ENCODE measurements at regions not wholly inside any gene's neighbourhood (a gene's known extent, or its start where the extent isn't known, plus 50 kb on each side); places are given as distances from the start of the nearest gene placed in this dataset.
A peak's percentile ranks its signal among the peaks of the same experiment; 100 is the strongest.
"Not testable (repeated sequence)": the region's sequence is repeated elsewhere in the genome, so short reads cannot be mapped to it uniquely, and the experiment has no call there.

GRCh38 chr12:78489990-78490389 lies 374.6 kb upstream of the SYT1 start:
- no peak for DNase-seq (ENCODE audit: low spot score)
- ATAC-seq: no peak

GRCh38 chr12:78490861-78491260 lies 373.7 kb upstream of the SYT1 start:
- ATAC-seq (no peak), DNase-seq (ENCODE audit: low spot score) (no peak)

DNA sequence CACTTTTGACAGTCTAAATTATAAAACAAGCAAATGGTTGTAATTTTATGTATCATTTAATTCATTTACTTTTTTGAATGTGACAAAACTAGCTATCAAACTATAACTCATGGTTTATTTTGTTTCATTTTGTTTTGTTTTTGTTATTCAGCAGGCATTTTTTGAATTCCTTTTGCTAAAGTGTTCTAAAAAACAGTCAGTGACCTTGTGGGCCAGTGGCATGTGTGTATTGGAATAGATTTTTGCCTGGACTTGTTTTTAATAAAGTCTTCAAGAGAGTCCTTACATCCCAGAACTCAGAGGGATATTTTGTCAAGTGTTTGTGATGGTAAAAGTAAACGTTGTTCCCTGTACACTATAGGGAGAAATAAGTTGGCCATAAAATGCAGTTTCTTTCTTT lies 369.7 kb upstream of the SYT1 start:
- ATAC-seq (no peak), DNase-seq (ENCODE audit: low spot score) (no peak)

GRCh38 chr12:78501825-78502224 lies 362.7 kb upstream of the SYT1 start:
- no peak for DNase-seq (ENCODE audit: low spot score)
- ATAC-seq: no peak

DNA sequence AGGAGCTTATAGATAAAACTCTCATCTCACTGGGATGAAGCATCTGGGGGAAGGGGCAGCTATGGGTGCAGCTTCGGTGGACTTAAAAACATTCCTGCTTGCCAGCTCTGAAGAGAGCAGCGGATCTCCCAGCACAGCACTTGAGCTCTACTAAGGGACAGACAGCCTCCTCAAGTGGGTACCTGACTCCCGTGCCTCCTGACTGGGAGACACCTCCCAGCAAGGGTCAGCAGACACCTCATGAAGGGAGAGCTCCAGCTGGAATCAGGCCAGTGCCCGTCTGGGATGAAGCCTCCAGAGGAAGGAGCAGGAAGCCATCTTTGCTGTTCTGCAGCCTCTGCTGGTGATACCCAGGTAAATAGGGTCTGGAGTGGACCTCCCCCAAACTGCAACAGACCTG lies 345.2 kb upstream of the SYT1 start:
- no peak for ATAC-seq
- DNase-seq (ENCODE audit: low spot score): no peak

DNA sequence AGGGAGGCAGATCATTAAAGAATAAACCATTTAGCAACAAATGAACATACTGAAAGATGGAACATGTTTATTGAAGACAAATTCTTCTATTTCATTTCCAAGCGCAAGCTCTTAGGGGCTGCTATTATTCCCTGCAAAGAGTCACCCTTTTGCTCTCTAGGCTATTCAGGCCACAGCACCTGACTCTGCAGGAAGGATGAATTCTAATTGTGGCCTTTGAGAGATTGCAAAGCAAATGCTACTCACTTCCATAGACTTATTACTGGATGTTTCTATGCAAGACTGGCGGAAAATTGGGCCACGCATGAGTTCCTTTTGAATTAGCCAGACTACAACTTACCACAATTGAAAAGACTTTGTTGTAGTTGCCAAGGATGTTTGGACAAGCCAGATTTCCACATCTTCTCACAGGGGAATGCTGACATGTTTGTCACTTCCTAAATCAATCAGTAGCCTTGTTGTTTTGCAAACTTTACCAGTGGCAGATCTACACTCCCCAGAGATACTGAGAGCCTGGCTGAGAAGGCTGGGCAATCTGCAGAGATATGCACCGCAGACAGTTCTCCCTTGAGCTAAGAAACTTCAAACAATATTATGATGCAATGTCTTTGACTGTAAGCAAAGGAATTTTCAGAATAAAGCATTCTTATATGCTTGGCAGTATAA lies 334.3 kb upstream of the SYT1 start:
- ATAC-seq (no peak), DNase-seq (ENCODE audit: low spot score) (no peak)

DNA sequence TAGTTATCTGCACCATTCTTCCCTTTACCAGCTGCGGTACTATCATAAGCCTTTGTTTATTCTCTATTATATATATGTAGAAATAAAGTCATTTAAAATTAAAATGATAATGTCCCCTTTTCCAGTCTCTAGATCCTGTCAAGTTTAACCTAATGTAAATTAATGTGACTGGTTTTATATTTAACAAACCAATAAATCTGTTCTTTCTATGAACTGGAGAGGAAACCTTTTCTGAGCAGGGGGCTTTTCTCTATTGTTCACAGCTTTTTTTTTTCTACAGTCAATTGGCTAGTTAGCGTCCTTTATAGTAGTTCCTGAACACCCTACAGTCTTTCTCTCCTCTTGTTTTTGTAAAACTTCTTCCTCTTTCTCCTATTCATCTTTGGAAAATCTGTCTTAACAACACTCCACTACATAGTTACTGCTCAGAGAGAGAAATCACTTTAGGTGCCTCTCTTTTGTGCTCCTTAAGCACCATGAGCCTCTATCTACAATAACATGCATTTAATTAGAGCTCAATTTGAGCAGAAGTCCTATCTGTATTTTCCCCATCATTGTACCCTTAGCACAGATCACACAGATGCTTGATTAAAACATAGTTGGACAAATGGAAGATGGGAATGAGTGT lies 332.6 kb upstream of the SYT1 start:
- DNase-seq (ENCODE audit: low spot score): no peak
- no peak for ATAC-seq

DNA sequence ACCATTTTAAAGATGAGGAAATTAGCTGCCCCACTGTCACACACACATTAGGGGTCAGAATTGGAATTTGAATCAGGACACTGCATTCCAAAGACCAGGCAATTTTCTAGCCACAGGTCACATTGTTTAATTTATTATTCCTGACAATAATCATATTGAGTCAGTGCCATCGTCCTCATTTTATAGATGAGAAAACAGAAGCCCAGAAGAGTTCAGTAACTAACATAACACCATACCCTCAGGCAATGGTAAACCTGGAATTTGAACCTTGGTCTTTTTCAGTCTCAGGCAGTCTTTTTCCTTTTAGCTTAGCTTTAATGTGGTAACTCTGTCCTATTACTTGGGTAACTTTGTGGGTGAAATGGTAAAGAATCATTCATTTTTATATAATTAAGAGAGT lies 330.3 kb upstream of the SYT1 start:
- no peak for ATAC-seq

DNA sequence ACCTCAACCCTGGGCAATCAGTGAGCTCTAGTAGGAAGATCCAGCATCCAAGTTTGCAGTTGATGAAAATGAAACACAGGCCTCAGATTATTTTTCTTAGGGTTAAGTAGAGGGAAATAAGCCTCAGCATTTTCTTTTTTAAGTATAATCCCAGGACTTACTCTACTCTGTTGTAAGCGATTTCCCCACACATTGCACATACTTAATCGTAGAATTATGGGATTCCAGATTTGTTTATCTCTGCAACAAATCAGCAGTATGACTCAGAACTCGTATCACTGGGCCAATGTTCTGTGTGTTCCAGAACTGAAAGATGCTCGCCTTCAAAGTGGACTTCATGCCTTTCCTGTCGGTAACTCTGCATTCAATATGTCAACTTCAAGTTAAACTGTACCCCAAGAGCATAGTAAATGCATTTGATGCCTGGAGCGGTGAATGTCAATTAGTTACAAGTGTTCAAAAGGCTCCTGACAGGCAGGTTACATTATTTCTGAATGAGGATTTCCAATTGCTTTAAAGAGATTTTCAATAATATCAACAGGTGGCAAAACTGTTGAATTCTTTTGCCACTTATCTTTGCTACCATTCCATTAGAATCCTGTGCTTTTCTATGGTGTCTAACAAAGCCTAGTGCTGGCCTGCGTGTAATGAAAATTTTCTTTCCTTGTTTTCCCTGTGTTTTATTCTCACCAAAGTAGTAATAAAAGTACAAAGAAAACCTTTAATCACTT lies 323.8 kb upstream of the SYT1 start:
- DNase-seq (ENCODE audit: low spot score) (no peak), ATAC-seq (no peak)

More for the DNA sequence above, 330.3 kb upstream of the SYT1 start:
- no peak for DNase-seq (ENCODE audit: low spot score)

DNA sequence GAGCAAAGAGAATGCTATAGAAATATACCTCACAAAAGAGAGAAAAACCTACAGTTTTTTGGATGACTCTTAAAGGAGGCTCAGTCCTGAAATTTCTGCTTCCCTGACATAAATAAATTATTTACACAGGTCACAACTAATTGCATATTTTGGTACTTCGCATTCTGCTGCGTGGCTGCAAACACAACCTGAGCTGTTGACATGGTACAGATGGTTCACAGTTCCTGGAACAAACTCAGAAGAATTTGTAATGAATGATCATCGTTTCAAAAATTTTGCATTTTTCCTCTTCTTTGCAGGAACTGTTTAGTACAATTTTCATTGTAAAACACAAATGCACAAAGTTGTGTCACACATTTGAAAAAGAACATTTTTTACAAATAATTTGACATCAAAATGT lies 313.7 kb upstream of the SYT1 start:
- no peak for DNase-seq (ENCODE audit: low spot score)
- ATAC-seq: no peak

DNA sequence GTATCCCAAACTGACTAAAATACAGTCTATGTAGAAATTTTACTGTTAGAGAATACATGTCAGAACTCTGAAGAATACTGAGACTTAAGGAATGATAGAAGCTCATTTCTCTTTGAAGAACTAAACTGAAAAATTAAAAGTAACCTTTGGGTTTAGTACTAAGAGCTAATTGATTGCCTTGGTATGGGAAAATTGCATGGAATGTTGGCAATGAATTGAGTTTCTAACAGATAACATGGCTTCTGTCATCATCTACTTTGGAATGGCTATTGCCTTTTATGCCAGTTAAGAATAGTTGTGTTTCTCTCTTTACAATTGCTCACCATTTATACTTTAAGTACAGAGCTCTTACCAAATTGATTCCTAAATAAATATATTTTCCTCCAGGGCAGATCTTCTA lies 308.8 kb upstream of the SYT1 start:
- ATAC-seq (no peak), DNase-seq (ENCODE audit: low spot score) (no peak)

DNA sequence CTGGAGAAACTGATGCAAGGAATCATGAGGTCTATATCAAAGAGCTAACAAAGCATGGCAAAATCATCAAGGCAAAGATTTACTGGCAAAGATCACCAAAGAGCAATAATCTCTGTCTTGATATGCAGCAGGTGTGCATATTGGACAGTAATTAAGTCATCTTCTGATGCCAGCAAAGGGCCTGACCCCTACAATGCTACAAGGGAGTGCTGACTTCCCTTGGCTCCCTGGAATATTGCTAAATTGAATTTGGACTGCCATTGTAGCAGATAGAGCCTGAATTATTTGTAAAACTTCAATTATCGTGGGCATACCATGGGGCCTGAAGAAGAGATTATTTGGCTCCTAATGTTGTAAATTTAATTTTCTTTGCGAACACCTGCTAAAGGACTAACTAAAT lies 307.9 kb upstream of the SYT1 start:
- no peak for DNase-seq (ENCODE audit: low spot score)
- no peak for ATAC-seq

- DNase-seq (ENCODE audit: low spot score) (no peak), ATAC-seq (no peak)
Observed at GRCh38 chr12:78559416-78559815, 305.2 kb upstream of the SYT1 start.

DNA sequence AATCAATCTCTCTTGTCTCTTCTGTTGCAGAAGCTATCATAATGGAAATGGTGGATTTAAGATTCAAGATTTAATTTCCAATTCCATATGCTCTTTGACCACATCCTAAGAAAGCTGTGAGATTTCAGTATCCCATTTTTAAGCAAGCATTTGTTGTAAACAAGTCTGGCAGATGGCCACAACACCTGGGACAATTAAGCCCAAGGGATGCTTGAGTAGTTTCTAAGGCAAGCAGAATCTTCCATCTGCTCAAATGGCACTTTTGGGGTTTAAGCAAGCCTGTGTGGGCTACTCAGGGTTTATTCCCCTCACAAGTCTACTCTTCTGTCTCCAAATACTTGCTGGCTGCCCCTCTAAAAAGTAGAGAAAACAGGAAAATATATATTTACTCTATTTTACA lies 304.7 kb upstream of the SYT1 start:
- ATAC-seq (no peak), DNase-seq (ENCODE audit: low spot score) (no peak)

GRCh38 chr12:78560633-78561032 lies 303.9 kb upstream of the SYT1 start:
- DNase-seq (ENCODE audit: low spot score) (no peak), ATAC-seq (no peak)

DNA sequence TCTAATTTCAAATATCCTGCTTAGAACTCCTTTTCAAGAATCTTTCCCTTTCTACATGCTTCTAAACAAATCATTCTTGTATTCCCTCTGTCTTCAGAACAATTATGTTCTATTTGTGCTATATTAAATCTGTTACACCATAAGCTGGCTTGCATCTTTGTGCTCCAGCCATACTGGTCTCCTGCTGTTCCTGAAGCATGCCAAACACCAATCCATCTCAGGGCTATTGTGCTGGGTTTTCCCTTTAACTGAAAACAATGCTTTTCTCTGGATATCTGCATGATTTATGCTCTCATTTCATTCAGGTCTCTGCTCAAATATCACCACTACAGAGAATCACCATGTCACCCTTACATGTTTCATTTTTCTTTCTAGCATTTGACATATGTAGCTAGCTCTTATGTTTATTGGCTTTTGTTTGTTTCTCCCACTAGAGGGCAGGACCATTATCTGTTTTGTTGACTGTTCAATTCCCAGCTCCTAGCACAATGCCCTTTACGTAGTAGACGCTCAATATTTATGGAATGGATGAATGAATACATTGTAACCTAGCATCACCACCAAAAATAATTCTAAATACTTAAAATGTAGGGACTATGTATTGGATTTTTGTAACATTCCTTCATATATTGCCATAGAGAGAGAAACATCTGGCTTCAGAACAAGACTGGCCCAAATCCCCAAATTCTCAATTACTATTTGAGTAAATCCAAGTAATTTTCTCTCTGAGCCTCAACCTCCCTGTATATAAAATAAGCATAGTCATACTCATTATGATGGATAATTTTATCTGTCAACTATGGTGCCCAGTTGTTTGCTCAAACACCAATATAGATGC lies 302.0 kb upstream of the SYT1 start:
- ATAC-seq: peak; percentile 23

DNA sequence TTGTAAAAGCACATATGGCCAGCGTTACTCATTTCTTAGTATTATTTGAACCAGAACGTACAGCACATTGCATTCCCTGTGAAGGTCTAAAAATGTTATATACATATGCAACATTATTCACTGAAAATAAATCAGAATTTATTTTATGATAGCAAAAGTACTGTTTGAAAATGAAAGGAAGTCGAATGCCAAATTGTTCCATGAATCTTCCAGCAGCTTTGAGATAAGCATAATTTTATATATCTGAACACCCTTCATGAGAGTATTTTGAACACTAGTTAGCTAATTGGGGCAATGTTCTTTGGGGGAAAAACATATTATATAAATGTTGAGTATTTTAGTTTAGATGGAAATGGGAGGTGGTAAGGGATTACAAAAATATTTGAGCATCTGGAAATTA lies 300.7 kb upstream of the SYT1 start:
- ATAC-seq: no peak
- DNase-seq (ENCODE audit: low spot score): no peak

More for the DNA sequence above, 302.0 kb upstream of the SYT1 start:
- no peak for DNase-seq (ENCODE audit: low spot score)

DNA sequence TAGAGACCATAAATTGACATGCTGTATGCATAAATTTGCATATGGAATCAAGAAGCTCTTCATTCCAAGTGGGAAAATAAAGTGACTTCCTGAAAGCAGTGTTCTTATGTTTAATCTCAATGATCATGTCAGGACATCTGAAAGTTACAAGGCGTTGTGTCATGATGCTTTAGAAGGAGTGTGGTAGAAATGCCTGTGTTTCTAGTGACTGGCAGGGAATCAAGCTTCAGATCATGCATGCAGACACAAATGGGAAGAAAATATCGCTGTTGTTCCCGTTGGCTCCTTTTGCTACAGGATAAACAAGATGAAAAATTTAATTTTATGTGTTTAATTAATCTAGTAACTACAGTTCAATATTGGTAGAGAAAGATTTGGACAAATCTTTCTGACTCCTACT lies 298.1 kb upstream of the SYT1 start:
- ATAC-seq (no peak), DNase-seq (ENCODE audit: low spot score) (no peak)

DNA sequence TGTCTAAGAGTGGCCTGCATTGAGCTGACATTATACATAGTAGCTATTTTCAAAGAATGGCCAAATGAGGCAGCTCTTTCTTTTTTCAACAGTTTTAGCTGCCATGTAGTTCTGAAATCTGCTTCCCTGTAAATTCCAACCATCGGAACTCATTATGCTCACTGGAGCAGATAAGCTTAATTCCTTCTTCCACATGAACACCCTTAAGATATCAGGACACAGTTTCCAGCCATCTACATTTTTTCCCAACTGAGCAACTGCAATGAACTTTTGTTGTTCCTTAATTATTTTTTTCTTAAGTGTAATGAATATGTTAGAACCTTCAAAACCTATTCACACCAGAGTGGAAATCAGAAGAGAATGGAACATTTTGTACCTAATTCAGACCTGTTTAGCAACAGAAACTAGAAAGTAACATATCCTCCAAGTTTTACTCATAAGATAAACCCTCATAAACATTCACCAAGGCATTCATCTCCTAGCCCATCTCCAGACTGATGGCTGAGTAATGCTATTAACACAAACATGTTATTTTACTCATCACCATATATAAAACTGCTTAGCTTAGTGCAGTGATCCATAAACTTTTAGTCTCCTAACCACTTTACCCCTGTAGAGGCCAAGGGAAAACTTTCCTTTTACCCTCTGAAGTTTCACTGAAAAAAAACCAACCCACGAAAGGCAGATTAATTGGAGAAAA lies 296.1 kb upstream of the SYT1 start:
- no peak for ATAC-seq
- DNase-seq (ENCODE audit: low spot score): no peak

DNA sequence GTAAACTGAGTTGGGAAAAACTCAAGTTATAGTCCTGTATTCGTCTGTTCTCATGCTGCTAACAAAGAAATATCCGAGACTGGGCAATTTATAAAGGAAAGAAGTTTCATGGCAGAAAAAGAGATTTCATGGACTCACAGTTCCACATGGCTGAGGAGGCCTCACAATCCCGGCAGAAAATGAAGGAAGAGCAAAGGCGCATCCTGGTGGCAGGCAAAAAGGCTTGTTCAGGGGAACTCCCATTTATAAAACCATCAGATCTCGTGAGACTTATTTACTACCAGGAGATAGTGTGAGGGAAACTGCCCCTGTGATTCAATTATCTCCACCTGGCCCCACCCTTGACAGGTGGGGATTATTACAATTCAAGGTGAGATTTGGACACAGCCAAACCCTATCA lies 292.6 kb upstream of the SYT1 start:
- DNase-seq (ENCODE audit: low spot score) (no peak), ATAC-seq (no peak)

DNA sequence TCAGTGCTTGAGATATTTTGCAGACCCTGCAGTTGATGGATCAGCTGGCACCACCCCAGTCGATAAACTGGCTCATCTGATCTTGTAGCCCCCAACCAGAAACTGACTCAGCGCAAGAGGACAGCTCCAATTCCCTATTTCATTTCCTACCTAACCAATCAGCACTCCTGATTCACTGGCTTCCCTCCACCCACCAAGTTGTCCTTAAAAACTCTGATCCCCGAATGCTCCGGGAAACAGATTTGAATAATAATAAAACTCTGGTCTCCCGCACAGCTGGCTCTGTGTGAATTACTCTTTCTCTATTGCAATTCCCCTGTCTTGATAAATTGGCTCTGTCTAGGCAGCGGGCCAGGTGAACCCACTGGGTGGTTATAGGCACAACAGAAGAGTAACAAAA lies 289.4 kb upstream of the SYT1 start:
- not testable (repeated sequence) for ATAC-seq; DNase-seq (ENCODE audit: low spot score)

Measured in left lobe of liver (tissue), 2 donors.